IMR-90 (cell line): ENCODE measurements at regions not wholly inside any gene's neighbourhood (a gene's known extent, or its start where the extent isn't known, plus 50 kb on each side); places are given as distances from the start of the nearest gene placed in this dataset.

Experiments
- ATAC-seq: fragments of 200-7000 bp; cut with Tn5 transposase; 2 replicates; pipeline ENCODE4 v1.9.1; 2020; ENCODE audit warnings: low read depth, mild to moderate bottlenecking, moderate library complexity
- BruUV-seq: library from RNA; stranded (reverse); fragments of 400-500 nt; replicated peaks from 2 replicates; lab custom pipeline; 2021; lab: Mats Ljungman, UMichigan
- CTCF ChIA-PET: fragments of 300-600 bp; formaldehyde crosslinking; extraction: SDS; loops from one replicate; lab custom pipeline; 2021; ENCODE audit warnings: antibody characterized with exemption; lab: Yijun Ruan, JAX
- POLR2A ChIA-PET: fragments of 300-600 bp; sonication (Branson Sonifier 250); formaldehyde crosslinking; loops from one replicate; lab custom pipeline; 2022; ENCODE audit warnings: antibody characterized with exemption; ENCODE audit not compliant: unreplicated experiment; lab: Charles Lee
- DNase-seq: peaks from one replicate; pipeline ENCODE4 v3.0.0; 2013
- H2AFZ ChIP-seq: replicated peaks from 2 replicates; pipeline ENCODE3; 2013; ENCODE audit warnings: low read length, mild to moderate bottlenecking; ENCODE audit not compliant: poor library complexity
- H2AK5ac ChIP-seq: 2 replicates; pipeline ENCODE4 v1.6.1; 2013; ENCODE audit warnings: low read depth, low read length, inconsistent platforms
- H2AK9ac ChIP-seq: replicated peaks from 2 replicates; pipeline ENCODE3; 2013; ENCODE audit warnings: mild to moderate bottlenecking, low read depth, low read length, moderate library complexity; ENCODE audit not compliant: poor library complexity
- H2BK120ac ChIP-seq: 2 replicates; pipeline ENCODE4 v1.6.1; 2013; ENCODE audit warnings: low read depth, low read length, inconsistent platforms
- H2BK15ac ChIP-seq: 3 replicates; pipeline ENCODE4 v1.6.1; 2013; ENCODE audit warnings: low read depth, low read length, inconsistent platforms
- H2BK20ac ChIP-seq: 2 replicates; pipeline ENCODE4 v1.6.1; 2013; ENCODE audit warnings: low read depth, mild to moderate bottlenecking, inconsistent platforms, low read length, moderate library complexity
- H2BK5ac ChIP-seq: 2 replicates; pipeline ENCODE4 v1.6.1; 2013; ENCODE audit warnings: mild to moderate bottlenecking, low read depth, low read length, inconsistent platforms; ENCODE audit not compliant: poor library complexity, severe bottlenecking
- H3K14ac ChIP-seq: replicated peaks from 2 replicates; pipeline ENCODE4 v1.6.1; 2013; ENCODE audit warnings: low read depth, low read length, inconsistent platforms
- H3K18ac ChIP-seq: 2 replicates; pipeline ENCODE4 v1.6.1; 2013; ENCODE audit warnings: low read depth, low read length, control low read depth
- H3K23ac ChIP-seq: 2 replicates; pipeline ENCODE4 v1.6.1; 2013; ENCODE audit warnings: low read depth, low read length, inconsistent platforms
- H3K27ac ChIP-seq: 2 replicates; pipeline ENCODE4 v1.5.1; 2013; ENCODE audit warnings: mild to moderate bottlenecking, control low read depth, low read length; ENCODE audit not compliant: insufficient read depth
- H3K27me3 ChIP-seq: 2 replicates; pipeline ENCODE4 v1.6.1; 2013; ENCODE audit warnings: low read length; ENCODE audit not compliant: control insufficient read depth, insufficient read depth
- H3K36me3 ChIP-seq: 2 replicates; pipeline ENCODE4 v1.6.1; 2013; ENCODE audit warnings: low read length, mixed read lengths; ENCODE audit not compliant: control insufficient read depth, insufficient read depth
- H3K4ac ChIP-seq: 2 replicates; pipeline ENCODE4 v1.6.1; 2013; ENCODE audit warnings: low read depth, low read length, inconsistent platforms
- H3K4me1 ChIP-seq: 2 replicates; pipeline ENCODE4 v1.6.1; 2013; ENCODE audit warnings: low read length, mixed read lengths; ENCODE audit not compliant: control insufficient read depth, insufficient read depth
- H3K4me2 ChIP-seq: 2 replicates; pipeline ENCODE4 v1.6.1; 2013; ENCODE audit warnings: low read depth, mild to moderate bottlenecking, control low read depth, low read length, moderate library complexity
- H3K4me3 ChIP-seq: 2 replicates; pipeline ENCODE4 v1.5.1; 2013; ENCODE audit warnings: low read depth, mild to moderate bottlenecking, control low read depth, low read length, moderate library complexity; ENCODE audit not compliant: insufficient read depth
- H3K56ac ChIP-seq: 2 replicates; pipeline ENCODE4 v1.6.1; 2013; ENCODE audit warnings: low read length, inconsistent platforms; ENCODE audit not compliant: insufficient read depth; ENCODE audit errors: extremely low read depth
- H3K79me1 ChIP-seq, 2 experiments: 2 replicates each; pipeline ENCODE4 v1.6.1; 2013; ENCODE audit warnings: low read length in 2 of 2, inconsistent platforms in 1 of 2, low read depth in 1 of 2
- H3K9ac ChIP-seq: 2 replicates; pipeline ENCODE4 v1.6.1; 2013; ENCODE audit warnings: low read depth, low read length, control low read depth
- H3K9me1 ChIP-seq: 2 replicates; pipeline ENCODE4 v1.6.1; 2013; ENCODE audit warnings: low read length, inconsistent platforms; ENCODE audit not compliant: insufficient read depth
- H3K9me3 ChIP-seq: 2 replicates; pipeline ENCODE4 v1.6.1; 2013; ENCODE audit warnings: low read length; ENCODE audit not compliant: control insufficient read depth, insufficient read depth
- H4K20me1 ChIP-seq: 2 replicates; pipeline ENCODE4 v1.6.1; 2013; ENCODE audit warnings: low read length, inconsistent platforms; ENCODE audit not compliant: insufficient read depth
- H4K5ac ChIP-seq: 2 replicates; pipeline ENCODE4 v1.6.1; 2013; ENCODE audit warnings: mild to moderate bottlenecking, low read depth, low read length, control low read depth
- H4K8ac ChIP-seq, 2 experiments: 2 replicates each; pipeline ENCODE4 v1.6.1; 2013; ENCODE audit warnings: low read depth in 2 of 2, low read length in 2 of 2, control low read depth in 1 of 2, inconsistent platforms in 1 of 2
- H4K91ac ChIP-seq: 2 replicates; pipeline ENCODE4 v1.6.1; 2013; ENCODE audit warnings: low read depth, low read length, inconsistent platforms; ENCODE audit not compliant: insufficient read depth
- BHLHE40 ChIP-seq: fragments of 150-350 bp; IDR thresholded peaks from 2 replicates; pipeline ENCODE4 v1.6.1; 2016; ENCODE audit warnings: mild to moderate bottlenecking, low read depth, low read length
- CEBPB ChIP-seq: IDR thresholded peaks from 2 replicates; pipeline ENCODE4 v1.6.1; 2012; ENCODE audit warnings: low read depth, low read length, improper control_type of control experiment
- CHD1 ChIP-seq: IDR thresholded peaks from 2 replicates; pipeline ENCODE4 v1.6.1; 2012; ENCODE audit warnings: low read depth, low read length, improper control_type of control experiment
- ELK1 ChIP-seq: fragments of 150-350 bp; IDR thresholded peaks from 2 replicates; pipeline ENCODE4 v1.6.1; 2016; ENCODE audit warnings: low read depth, mild to moderate bottlenecking, low read length, moderate library complexity, borderline replicate concordance
- FOS ChIP-seq: fragments of 150-350 bp; IDR thresholded peaks from 2 replicates; pipeline ENCODE4 v1.6.1; 2016; ENCODE audit warnings: low read depth, low read length
- MAFK ChIP-seq: IDR thresholded peaks from 2 replicates; pipeline ENCODE4 v1.6.1; 2012; ENCODE audit warnings: low read depth, low read length, improper control_type of control experiment
- MAZ ChIP-seq: IDR thresholded peaks from 2 replicates; pipeline ENCODE4 v1.6.1; 2012; ENCODE audit warnings: low read depth, mild to moderate bottlenecking, low read length, improper control_type of control experiment, moderate library complexity, borderline replicate concordance
- NFE2L2 ChIP-seq: fragments of 150-350 bp; IDR thresholded peaks from 2 replicates; pipeline ENCODE4 v1.6.1; 2016; ENCODE audit warnings: low read depth, mild to moderate bottlenecking, low read length
- RFX5 ChIP-seq: IDR thresholded peaks from 2 replicates; pipeline ENCODE4 v1.8.0; 2012; ENCODE audit warnings: low read depth, mild to moderate bottlenecking, low read length, moderate library complexity
- SMC3 ChIP-seq: fragments of 150-350 bp; IDR thresholded peaks from 2 replicates; pipeline ENCODE4 v1.6.1; 2016; ENCODE audit warnings: low read depth, mild to moderate bottlenecking, antibody characterized with exemption, low read length, moderate library complexity
- WGBS, 2 experiments: methylation state at CpG; one replicate each; pipeline versions ENCODE4 v1.1.5 to v1.1.7; 2013; ENCODE audit warnings: missing lambda C conversion rate in 2 of 2; ENCODE audit not compliant: insufficient read length in 1 of 2; ENCODE audit errors: extremely low coverage in 2 of 2; 5-methylcytosine and 5-hydroxymethylcytosine counted together
- dilution Hi-C: fragments of 300-500 bp; cut with HindIII; formaldehyde crosslinking; loops from one replicate; pipeline ENCODE4 v1.14.3; 2018; ENCODE audit warnings: low sequenced_read_pairs; ENCODE audit not compliant: unreplicated experiment
- in situ Hi-C: fragments of 300-500 bp; cut with MboI; formaldehyde crosslinking; loops from 3 replicates; pipeline ENCODE4 v1.14.3; 2019; ENCODE audit warnings: low sequenced_read_pairs, inconsistent platforms, mixed read lengths
- intact Hi-C: fragments of 100-400 bp; cut with micrococcal nuclease; formaldehyde crosslinking; loops from 2 replicates; pipeline ENCODE4 v1.10.0; 2022

DNA sequence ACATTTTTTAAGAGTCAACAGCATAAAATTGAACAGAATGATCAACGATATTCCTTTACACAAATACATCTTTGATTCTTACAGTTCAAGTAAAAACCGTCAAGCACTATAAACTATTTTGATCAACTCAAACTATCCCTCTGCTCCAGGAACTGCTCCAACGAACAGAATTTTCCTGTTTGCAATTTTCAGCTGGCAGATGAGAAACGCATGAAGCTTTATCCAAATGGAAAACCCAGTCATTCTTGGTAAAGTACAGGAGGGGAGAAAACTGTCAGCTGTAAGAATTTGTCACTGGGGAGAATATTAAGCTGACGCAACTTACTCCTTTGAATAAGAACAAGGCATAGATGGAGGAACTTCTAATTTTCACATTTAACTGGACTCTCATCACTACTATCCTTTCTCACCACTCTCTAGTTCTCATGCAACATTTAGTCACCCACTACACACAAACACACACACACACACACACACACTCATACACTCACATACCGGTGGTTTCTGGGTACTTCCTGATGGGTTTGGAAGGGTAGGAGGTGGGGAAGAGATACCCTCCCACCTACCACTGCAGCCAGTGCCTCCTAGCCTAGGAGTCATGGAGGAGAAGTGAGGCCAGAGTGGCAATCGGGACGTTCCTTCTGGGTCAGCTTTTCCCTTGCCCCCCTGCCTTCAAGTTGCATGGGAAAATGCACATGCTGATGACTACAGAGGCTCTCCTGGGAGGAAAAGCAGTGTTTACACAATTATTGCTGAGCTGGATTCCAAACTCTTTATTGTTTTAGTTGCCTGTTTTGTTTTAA lies 54.0 kb upstream of the SPATS2L start:
- peak overlapping the region; percentile 68; the same call in 1 of the 2 replicates for H3K23ac ChIP-seq
- H2BK20ac ChIP-seq: peak overlapping the region; percentile 87
- WGBS, 2 experiments: 100% methylated on average over 1 of the region's 8 CpGs; no CpG with 5 or more reads in 1 of the 2 experiments
- no peaks in the 10 kb centered on the region for H3K79me1 ChIP-seq
- peak overlapping the region; percentile 4 for H2AK9ac ChIP-seq
- no peaks in the 10 kb centered on the region for H4K20me1 ChIP-seq
- peak overlapping the region; percentile 90 for H2BK120ac ChIP-seq
- peak overlapping the region; percentile 66; the same call in 1 of the 2 replicates for H2AK5ac ChIP-seq
- DNase-seq (peak; percentile 93), ATAC-seq (peak; percentile 81)
- H2BK15ac ChIP-seq: peak overlapping the region; percentile 59; the same call in 1 of the 3 replicates
- no TSS peak for BruUV-seq
- ChIA-PET POLR2A (interaction anchor here (0.6 kb wide), 1 partner anchor 11 kb away, joined by 6 read pairs; no protein-coding TSS in a partner anchor), CTCF (no interaction called here)
- H4K8ac ChIP-seq: peak overlapping the region in 1 of 2 experiments; percentile 81; a peak in 2 of 4 replicates
- peak overlapping the region; percentile 74 for H3K14ac ChIP-seq
- H4K5ac ChIP-seq: peak overlapping the region; percentile 41
- TF ChIP-seq BHLHE40: peak; percentile 73; the same call in 1 of the 2 replicates
- TF ChIP-seq CHD1: no peak
- TF ChIP-seq RFX5: no peak
- peak; percentile 39 for TF ChIP-seq CEBPB
- peak; percentile 60; the same call in 1 of the 2 replicates for TF ChIP-seq NFE2L2
- peak; percentile 23; the same call in 1 of the 2 replicates for TF ChIP-seq MAZ
- TF ChIP-seq FOS: 0 out of 2 replicates have a peak, but pooled peaks have one; percentile 30
- no peak for TF ChIP-seq ELK1
- TF ChIP-seq SMC3: no peak
- peak; percentile 80 for TF ChIP-seq MAFK
- peak overlapping the region; percentile 34 for H3K56ac ChIP-seq
- H3K4ac ChIP-seq: peak overlapping the region; percentile 84
- dilution Hi-C loops: no loop called here
- peak overlapping the region; percentile 76 for H3K18ac ChIP-seq
- peak overlapping the region; percentile 59 for H3K4me2 ChIP-seq
- H3K9ac ChIP-seq: no peak overlapping the region
- H3K27ac ChIP-seq: peak overlapping the region; percentile 87
- no peaks in the 10 kb centered on the region for H3K36me3 ChIP-seq
- intact Hi-C loops: loop anchor here (2.0 kb wide), 1 partner anchor 54 kb away; the partner anchor contains the start of gene SPATS2L
- in situ Hi-C loops: no loop called here
- no peak overlapping the region for H3K4me3 ChIP-seq
- H4K91ac ChIP-seq: peak overlapping the region; percentile 56
- H3K27me3 ChIP-seq: no peaks in the 10 kb centered on the region
- H3K4me1 ChIP-seq: peaks cover 20% of the 10 kb centered on the region
- H3K9me1 ChIP-seq: peaks cover 20% of the 10 kb centered on the region
- peak overlapping the region; percentile 97 for H2BK5ac ChIP-seq
- H3K9me3 ChIP-seq: no peaks in the 10 kb centered on the region
- H2AFZ ChIP-seq: peak overlapping the region; percentile 91
